Left renal cortex interstitium (tissue), 4 donors: ENCODE measurements at regions not wholly inside any gene's neighbourhood (a gene's known extent, or its start where the extent isn't known, plus 50 kb on each side); places are given as distances from the start of the nearest gene placed in this dataset.
"Not testable (repeated sequence)": the region's sequence is repeated elsewhere in the genome, so short reads cannot be mapped to it uniquely, and the experiment has no call there.

Source experiments
- DNase-seq, 4 donors: peaks; one replicate each; pipeline ENCODE4 v3.0.0-alpha.2; 2013; ENCODE audit warnings: low read depth in 4 of 4, low spot score in 2 of 4, missing footprints in 1 of 4

DNA sequence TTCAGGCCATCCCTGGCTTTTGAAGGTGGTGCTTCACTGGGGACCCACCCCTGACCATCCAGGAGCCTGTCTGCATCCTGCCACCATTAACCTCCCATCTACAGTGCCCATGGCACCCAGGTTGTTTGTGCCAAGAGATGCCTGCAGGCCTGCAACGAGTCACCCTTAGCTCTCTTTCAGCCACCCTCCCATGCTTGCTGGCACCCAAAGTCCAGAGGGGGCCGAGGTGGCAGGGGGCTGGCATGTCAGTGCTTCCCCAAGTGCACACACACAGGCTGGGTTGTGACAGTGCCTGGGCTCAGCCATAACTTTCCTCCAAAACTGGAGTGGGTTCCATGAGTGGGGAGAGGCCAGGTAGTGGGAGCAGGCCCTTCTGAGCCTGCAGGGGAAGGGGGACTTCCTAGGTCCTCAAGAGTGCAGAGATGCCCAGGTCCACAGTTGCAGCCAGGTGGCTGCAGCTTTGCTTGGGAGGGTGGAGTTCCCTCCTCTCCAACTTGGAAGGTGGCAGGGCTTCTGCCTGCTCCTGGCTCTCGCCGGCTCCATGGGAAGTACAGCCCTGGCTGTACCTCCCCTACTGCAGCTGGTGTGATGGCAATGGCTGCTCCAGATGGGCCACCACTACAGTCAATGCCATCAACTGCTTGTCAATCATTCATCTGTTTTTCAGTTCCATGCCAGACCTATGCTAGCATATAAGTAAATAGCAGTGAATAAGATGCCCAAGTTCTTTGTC, 235.9 kb upstream of the GIMD1 start:
- DNase-seq, result no peak

DNA sequence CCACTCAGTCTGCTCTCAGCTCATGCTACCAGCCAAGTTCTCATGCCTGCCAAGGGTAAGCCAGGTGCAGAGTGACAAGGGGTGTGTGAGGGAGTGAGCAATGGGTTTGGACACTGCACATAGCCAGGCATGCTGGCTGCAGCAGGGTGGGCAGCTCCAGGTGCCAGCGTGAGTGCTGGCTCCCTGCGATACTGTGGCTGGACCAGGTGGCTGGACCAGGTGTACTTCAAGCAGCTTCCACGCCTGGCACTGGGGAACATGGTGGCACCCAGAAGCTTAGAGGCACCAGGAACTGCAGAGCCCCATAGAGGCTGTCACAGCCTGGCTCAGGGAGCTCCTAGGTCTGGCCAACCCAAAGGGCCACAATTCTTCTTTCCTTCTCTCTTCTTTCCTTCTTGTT, 234.9 kb upstream of the GIMD1 start:
- DNase-seq, result no peak

DNA sequence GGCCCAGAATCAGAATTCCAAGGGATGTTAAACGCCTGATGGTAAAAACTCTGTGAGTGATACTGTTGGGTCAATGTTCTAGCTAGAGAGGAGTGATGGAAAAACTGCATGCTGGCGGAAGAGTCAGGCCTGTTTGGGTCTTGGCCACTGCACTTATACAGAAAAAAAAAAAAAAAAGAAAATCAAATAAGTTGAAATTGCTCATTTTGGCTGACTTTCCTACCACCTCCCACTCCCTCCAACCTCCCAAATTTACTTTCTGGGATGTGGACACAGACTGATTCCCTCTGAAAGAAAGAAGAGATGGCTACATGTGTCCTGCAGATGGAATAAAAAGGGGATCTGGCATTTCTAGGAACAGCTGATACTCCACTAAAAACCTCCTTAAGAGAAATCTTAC, 234.1 kb upstream of the GIMD1 start:
- DNase-seq, result no peak

DNA sequence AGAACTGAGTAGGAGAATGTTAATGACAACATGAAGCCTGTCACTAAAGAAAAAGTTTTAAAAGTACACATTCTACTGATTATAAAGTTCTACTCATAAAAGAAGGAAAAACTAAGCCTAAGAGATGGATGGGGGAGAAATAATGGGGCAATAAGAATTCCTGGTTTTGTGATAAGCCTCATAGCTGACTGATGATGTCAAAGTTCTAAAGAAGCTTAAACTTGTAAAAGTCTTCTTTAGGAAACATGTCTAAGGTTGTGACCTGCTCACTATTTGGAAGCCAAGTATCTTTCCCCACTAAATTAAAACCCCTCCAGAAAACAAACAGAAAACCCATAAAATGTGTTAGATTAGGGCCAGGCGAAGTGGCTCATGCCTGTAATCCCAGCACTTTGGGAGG, 232.9 kb upstream of the GIMD1 start:
- DNase-seq, result no peak

DNA sequence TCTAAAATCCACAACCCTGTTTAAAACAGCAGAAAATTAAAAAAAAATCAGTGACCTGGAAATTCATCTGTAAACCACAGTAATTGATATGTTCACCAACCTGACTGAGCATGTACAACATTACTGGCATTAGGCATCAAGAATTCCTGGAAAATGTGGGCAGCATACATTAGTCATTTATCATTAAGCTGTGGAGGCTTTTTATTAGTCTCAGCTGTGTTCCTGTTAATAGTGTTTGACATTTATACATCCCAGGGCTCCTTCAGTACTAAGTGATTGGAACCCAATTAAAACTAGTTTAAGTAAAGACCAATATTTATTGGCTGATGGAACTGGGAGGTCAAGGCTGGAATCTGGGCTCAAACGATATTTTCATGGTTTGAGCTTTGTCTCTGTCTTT, 227.3 kb upstream of the GIMD1 start:
- DNase-seq, result no peak

DNA sequence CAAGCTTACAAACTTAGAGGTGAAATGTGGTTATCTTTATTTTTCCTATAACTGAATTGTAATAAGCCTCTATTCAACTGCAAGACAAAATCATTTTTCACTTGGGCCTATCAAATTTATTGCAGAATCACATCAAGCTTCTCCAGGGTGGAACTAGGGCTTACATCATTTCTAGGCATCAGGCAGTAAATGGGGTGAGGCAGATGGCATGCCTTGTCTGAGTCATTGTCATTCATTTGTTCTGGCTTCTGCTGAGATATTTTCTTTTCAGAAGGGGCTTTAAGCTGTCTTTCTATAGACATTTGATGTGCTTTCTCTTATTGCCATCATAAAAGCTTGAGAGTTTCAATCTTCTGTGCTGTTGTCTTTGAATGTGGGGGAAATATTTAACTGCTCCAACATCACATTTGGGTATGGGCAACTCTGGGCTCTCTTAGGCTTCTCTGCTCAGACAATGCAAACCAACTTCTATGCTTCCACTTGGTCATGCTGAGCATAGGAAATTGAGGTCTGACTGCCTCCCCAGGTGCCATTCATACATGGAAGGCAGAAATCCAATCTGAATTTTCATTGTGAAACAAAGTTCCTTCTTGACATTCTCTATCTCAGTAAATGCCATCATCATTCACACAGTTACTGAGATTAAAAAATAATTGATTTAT, 225.8 kb upstream of the GIMD1 start:
- DNase-seq, result no peak

DNA sequence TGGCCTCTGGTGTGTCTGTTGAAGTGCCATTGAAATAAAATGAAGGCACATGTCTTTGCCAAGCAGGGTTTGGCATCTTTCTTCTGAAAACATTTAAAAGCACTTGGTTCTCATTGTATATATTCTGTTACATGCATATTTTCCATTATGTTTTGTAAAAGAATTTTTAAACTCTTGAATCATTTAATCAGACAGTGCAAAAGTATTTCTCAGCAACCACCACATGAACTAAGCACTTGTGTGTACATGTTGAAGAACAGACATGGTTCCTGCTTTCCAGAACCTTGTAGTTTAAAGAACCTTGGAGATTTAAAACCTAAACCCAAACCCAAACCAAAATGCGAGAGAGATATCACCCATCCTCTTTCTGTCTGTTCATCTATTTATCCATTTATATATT, 220.3 kb upstream of the GIMD1 start:
- DNase-seq, result no peak

DNA sequence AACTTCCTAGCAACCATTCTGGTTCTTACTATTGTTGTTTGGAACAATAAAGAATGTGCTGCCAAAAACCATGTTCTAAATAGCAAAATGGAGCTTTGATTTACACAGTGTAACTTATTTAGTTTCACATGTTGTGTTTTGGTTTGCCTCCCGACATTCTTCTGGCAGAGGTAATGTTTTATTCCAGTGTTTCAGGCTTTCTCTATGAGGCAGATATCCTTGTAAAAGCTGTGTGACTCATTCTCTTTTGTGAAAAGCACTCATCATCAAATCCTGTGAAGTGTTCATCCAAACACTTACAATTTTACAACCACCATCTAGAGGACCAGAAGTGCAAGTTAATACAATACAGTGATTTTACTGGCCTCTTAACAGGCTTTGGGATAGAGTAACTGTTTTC, 219.0 kb upstream of the GIMD1 start:
- DNase-seq, result no peak

DNA sequence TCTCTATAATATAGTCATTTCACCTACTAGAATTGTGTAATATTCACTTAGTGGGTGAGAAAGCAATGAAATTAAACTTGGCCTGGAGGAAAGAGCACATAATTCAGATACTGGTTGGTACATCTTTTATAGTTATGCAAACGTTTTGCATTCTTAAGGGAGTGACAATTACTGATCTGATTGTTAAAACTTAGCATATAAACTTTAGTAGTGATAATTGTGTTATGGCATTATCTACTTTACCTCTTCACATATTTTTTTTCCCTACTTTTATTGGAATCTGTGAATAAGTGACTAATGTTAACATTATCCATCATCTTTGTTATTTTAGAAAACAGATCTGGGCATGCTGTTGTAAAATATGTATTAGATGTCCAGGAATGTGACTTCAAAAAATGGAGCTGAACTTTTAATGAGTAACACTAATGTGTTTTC, 217.4 kb upstream of the GIMD1 start:
- no peak for DNase-seq

DNA sequence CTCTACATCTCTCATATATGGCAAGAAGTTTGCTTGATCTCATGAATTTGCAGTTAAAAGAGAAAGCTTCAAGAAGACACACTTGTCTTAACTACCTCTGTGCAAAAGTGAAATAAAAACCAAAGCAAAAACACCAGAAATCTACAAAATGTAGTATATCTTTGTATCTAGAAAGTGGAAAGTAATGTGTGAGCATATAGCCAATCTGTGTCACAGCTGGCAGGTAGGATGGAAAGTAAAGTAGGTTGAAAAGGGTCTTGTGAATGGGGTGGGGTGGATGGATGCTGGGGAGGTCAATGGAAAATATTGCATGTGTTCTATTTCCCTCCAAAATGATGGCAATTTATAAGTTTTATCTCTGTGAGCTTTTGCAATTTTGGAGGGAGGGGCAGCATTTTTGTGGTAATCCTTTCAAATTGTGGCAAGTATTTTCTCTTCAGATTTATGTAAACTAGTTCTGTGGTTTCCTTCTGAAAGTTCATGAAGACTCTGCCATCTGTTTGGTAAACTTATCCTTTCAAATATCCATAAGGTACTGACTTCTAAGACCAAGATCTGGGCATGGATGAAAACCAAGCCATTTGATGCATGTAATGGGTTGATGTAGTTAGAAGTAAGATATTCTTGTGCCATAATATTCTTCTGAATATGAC, 215.9 kb upstream of the GIMD1 start:
- DNase-seq, result no peak

DNA sequence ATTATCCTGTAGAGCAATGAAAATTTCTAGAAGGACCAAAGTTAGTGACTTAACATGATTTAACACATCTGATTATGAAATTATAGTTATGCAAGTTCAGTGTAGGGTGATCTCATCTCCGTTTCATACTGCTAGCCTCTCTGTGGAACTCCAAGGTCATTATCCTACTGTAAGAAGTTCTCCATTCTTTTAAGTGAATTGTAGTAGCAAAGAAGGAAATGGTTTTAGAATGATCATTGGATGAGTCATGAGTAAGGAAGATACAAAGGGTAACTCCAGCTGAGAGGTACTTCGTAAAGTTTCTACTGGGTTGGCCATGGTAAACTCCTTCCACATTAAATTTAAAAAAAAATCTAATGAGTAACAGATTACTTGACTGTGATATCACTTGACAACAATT, 215.0 kb upstream of the GIMD1 start:
- no peak for DNase-seq

DNA sequence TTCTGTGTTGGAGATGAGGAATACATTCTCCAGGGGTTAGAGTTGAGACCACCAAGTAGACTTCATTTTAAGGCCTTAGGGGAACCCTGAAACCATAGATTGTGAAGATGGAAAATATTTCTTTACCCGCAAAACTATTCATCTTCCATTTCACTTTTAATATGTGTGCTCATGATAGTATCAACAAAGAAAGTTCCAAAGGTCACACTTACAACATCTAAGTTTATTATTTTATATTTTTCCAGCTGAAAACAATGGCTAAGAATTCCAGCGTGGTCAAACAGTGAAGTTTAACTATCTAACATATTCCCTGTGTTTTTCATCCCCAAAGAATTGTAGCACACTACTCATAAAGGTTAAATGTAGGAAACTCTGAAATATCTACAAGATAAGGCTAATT, 214.5 kb upstream of the GIMD1 start:
- no peak for DNase-seq

DNA sequence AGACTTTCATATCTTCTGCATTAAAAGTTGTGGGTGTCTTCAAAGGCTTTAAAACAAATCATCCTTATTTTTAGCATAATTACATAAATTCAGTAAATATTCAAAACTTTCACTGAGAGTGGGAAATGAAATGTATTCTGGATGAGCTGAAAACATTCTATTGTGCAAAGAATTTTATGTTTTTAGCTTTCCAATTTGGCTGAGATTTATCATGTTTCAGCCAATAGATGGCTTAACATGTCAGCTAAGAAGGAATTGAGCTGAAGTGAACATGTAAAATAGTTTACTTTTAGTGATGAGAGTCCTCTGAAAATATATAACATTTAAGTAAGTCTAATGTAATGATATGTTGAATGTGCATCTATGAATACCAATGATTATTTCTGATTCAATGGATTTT, 213.5 kb upstream of the GIMD1 start:
- no peak for DNase-seq

DNA sequence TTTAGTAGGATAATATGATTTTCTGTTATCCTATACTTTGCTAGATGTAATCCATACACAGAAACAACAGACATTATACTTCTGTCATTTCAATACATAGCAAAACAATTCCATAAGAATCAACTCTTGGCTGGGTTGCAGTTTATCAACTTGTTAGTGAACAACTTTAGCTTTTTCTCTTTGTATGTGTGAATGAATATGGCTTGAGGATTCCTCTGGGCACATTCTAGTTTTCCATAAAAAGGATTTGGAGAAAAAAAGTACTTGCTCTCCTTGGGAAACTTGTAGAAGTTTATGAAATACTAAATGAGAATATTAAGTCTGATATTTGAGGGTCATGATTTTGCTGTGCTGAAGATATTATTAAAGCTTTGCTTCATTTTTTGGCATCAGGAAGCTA, 210.7 kb upstream of the GIMD1 start:
- no peak for DNase-seq

DNA sequence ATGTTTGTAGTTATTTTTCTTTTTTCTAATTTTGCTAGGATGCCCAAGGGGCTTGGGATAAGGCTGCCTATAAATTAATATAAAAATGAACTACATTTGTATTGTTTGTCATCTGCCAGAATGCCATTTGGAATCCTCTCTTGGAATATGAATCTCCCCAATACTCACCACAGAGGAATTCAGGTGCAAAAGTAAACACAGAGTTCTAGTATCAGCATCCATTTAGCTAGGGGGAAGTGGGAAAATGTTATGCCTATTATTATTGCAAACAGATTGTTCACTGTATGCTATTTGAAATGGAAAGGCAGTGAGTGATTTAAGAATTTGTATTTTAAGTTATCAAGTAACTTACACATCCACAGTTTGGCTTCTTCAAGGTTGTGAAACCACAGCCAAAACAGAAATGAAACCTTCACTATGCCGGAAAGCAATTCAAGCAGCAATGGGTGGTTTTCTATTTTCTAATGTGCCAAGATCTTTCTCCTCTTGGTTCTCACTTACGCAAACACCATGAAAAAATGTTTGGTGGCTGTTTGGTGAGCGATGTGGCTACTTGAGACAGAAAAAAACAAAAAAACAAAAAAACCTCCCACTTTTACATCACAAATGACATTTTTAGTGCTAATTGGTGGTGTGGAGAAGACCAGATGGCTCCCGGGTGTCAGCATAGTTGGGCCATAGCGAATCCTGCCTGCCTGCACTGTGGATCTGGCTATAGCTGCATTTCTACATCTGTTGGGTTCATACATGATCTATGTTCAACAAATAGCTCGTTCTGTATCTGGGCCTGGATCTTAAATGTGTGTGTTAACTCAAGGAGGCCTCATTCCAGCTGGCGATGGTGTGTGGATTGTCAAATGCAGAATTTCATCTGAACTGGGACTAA, 200.8 kb upstream of the GIMD1 start:
- DNase-seq, result no peak

DNA sequence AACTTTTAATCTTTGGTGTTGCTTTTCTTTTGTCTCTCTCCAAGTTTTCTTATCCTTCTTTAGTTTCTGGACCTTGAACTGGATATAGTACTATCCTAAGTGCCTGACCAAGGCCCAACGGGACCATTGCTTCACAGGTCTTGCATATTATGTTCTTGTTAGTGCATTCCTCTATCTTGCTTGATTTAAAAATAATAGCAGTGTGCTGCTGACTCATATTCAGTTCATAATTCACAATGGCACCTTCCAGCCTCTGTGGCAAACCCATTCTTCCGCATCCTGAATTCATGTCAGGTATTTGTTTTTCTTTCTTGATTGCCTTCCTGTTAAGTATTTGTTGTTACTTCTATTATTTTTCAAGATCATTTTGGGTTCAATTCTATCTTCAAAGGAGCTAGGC, 197.1 kb upstream of the GIMD1 start:
- DNase-seq, result no peak

DNA sequence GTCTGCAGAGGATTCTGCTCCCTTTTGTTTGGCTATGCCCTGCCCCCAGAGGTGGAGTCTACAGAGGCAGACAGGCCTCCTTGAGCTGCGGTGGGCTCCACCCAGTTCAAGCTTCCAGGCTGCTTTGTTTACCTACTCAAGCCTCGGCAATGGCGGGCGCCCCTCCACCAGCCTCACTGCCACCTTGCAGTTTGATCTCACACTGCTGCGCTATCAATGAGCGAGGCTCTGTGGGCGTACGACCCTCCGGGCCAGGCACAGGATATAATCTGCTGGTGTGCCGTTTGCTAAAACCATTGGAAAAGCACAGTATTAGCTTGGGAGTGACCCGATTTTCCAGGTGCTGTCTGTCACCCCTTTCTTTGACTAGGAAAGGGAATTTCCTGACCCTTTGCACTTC, 195.1 kb upstream of the GIMD1 start:
- not testable (repeated sequence) for DNase-seq

DNA sequence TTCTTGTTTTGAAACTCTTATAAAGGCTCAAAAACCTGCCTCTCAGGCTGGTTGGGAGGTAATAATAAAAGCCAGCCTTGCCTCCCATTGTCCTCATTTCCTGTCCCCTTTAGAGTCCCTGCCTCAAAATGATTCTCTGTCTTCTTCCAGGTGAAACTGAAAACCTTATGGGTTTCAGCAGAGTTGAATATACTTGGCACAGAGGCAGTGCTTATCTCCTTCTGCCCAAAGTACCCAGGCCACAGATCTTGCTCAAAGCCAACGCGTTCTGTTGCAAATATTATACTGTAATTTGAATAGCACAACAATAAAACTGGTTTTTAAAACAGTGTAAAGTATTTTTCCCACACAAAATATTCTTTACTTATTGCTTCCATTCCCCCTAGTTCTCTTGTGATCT, 183.1 kb upstream of the GIMD1 start:
- DNase-seq, result no peak

DNA sequence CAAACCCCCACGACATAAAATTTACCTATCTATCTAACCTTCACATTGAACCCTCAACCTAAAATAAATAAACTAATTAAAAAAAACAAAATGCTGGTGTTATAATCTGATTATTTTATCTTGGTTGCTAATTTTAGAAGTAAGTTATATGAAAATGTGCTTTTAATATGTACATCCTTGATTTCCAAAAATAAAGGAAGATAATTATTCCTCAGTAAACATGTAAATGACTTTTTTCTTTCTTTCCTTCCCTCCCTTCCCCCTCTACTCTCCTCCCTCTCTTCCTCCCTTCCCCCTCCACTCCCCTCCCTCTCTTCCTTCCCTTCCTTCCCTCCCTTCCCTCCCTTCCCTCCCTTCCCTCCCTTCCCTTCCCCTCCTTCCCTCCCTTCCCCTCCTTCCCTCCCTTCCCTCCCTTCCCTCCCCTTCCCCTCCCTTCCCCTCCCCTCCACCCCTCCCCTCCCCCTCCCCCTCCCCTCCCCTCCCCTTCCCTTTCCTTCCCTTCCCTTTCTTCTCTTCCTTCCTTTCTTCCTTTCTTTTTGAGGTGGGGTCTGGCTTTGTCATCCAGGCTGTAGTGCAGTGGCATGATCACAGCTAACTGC, 180.0 kb upstream of the GIMD1 start:
- no peak for DNase-seq

DNA sequence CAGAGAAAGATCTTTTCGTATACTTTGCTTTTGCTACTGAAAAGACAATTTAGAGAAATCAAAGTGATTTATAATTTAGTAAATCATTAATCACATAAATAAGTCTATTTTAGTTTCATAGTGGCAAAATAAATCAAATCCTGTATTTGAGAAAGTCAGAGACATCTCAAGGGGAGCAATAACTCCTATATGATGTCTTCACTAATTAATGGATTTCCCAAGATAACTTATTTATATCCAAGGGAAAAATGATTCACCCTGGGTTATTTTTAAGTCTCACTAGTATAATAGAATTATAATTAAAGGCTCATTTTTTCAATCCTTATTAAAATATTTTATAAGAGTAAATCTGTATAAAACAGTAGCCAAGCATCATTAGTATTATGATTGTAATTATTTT, 177.8 kb upstream of the GIMD1 start:
- DNase-seq, result no peak

DNA sequence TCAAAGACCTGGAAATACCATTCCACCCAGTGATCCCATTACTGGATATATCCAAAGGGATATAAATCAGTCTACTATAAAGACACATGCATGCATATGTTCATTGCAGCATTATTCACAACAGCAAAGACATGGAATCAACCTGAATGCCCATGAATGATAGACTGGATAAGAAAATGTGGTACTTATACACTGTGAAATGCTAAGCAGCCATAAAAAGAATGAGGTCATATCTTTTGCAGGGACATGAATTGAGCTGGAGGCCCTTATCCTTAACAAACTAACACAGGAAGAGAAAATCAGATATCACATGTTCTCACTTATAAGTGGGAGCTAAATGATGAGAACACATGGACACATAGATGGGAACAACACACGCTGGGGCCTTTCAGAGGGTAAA, 174.0 kb upstream of the GIMD1 start:
- not testable (repeated sequence) for DNase-seq
